ENCODE measurements at regions not wholly inside any gene's neighbourhood (a gene's known extent, or its start where the extent isn't known, plus 50 kb on each side); places are given as distances from the start of the nearest gene placed in this dataset.
A peak's percentile ranks its signal among the peaks of the same experiment; 100 is the strongest.

- no peak for TF ChIP-seq EZH2phosphoT487 (IDR thresholded peaks at IDR 0.05; ENCODE audit: low read depth)
- no peak for TF ChIP-seq CTCF (IDR thresholded peaks at IDR 0.05; ENCODE audit: low read depth, low read length)
- Histone ChIP-seq H3K4me2 (ENCODE audit: low read length) (no peak overlapping the region), H4K20me1 (ENCODE audit: insufficient read depth, low read length) (no peaks in the 10 kb centered on the region), H3K27ac (ENCODE audit: low read length) (no peak overlapping the region), H3K27me3 (ENCODE audit: low read depth, low read length) (no peaks in the 10 kb centered on the region), H3K9me3 (ENCODE audit: insufficient read depth, low read length) (no peaks in the 10 kb centered on the region), H3K4me1 (ENCODE audit: low read length) (no peaks in the 10 kb centered on the region), H3K36me3 (replicated peaks; ENCODE audit: low read depth, low read length) (no peaks in the 10 kb centered on the region), H3K4me3 (ENCODE audit: low read length) (no peak overlapping the region), H3K9ac (ENCODE audit: low read length) (no peak overlapping the region), H2AFZ (ENCODE audit: low read depth, low read length) (no peak overlapping the region), H3K79me2 (ENCODE audit: low read length) (no peaks in the 10 kb centered on the region)
Measured at GRCh38 chr4:64796581-64796980, 387.3 kb upstream of the TECRL start.

DNA sequence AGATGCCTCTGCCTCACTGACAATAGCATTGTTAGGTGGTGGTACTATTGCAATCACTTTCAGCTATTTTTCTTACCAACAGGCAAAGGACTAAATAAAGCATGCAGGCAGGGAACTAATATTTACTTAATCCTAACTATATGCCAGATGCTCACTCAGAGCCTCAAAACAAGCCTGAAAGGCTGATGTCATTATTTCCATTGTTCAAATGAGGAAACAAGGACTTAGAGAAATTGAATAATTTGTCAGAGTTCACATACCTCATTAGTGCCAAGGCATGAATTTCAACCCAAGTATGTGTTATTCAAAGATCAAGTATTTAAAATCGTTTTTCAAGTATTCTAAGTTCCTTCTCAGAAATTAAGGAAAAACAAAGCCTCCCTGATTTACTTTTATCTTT, 374.9 kb upstream of the TECRL start:
- H3K27ac ChIP-seq (ENCODE audit: low read length): no peak overlapping the region
- H3K27me3 ChIP-seq (ENCODE audit: low read depth, low read length): no peaks in the 10 kb centered on the region
- no peak for TF ChIP-seq CTCF (IDR thresholded peaks at IDR 0.05; ENCODE audit: low read depth, low read length)
- H3K79me2 ChIP-seq (ENCODE audit: low read length): no peaks in the 10 kb centered on the region
- no peaks in the 10 kb centered on the region for H3K36me3 ChIP-seq (replicated peaks; ENCODE audit: low read depth, low read length)
- no peak overlapping the region for H2AFZ ChIP-seq (ENCODE audit: low read depth, low read length)
- peaks cover 10% of the 10 kb centered on the region; the same call in 1 of the 2 replicates for H3K4me1 ChIP-seq (ENCODE audit: low read length)
- H3K4me2 ChIP-seq (ENCODE audit: low read length): no peak overlapping the region
- no peaks in the 10 kb centered on the region for H4K20me1 ChIP-seq (ENCODE audit: insufficient read depth, low read length)
- H3K9ac ChIP-seq (ENCODE audit: low read length): no peak overlapping the region
- H3K9me3 ChIP-seq (ENCODE audit: insufficient read depth, low read length): no peaks in the 10 kb centered on the region
- H3K4me3 ChIP-seq (ENCODE audit: low read length): no peak overlapping the region

GRCh38 chr4:64781737-64782326, 372.6 kb upstream of the TECRL start:
- H3K36me3 ChIP-seq (replicated peaks; ENCODE audit: low read depth, low read length): no peaks in the 10 kb centered on the region
- H3K4me2 ChIP-seq (ENCODE audit: low read length): no peak overlapping the region
- H3K4me1 ChIP-seq (ENCODE audit: low read length): peaks cover 10% of the 10 kb centered on the region; the same call in 1 of the 2 replicates
- H3K4me3 ChIP-seq (ENCODE audit: low read length): no peak overlapping the region
- H3K27ac ChIP-seq (ENCODE audit: low read length): no peak overlapping the region
- no peaks in the 10 kb centered on the region for H3K27me3 ChIP-seq (ENCODE audit: low read depth, low read length)
- no peaks in the 10 kb centered on the region for H4K20me1 ChIP-seq (ENCODE audit: insufficient read depth, low read length)
- H3K79me2 ChIP-seq (ENCODE audit: low read length): no peaks in the 10 kb centered on the region
- no peak for TF ChIP-seq EZH2phosphoT487 (IDR thresholded peaks at IDR 0.05; ENCODE audit: low read depth)
- TF ChIP-seq CTCF (IDR thresholded peaks at IDR 0.05; ENCODE audit: low read depth, low read length): peak; percentile 74
- H3K9ac ChIP-seq (ENCODE audit: low read length): no peak overlapping the region
- no peak overlapping the region for H2AFZ ChIP-seq (ENCODE audit: low read depth, low read length)
- no peaks in the 10 kb centered on the region for H3K9me3 ChIP-seq (ENCODE audit: insufficient read depth, low read length)

- Histone ChIP-seq H3K4me2 (ENCODE audit: low read length) (no peak overlapping the region), H3K9ac (ENCODE audit: low read length) (no peak overlapping the region), H2AFZ (ENCODE audit: low read depth, low read length) (0 out of 2 replicates have a peak overlapping the region, but pooled peaks have one; percentile 36), H3K79me2 (ENCODE audit: low read length) (no peaks in the 10 kb centered on the region), H3K36me3 (replicated peaks; ENCODE audit: low read depth, low read length) (no peaks in the 10 kb centered on the region), H3K4me3 (ENCODE audit: low read length) (no peak overlapping the region), H3K4me1 (ENCODE audit: low read length) (peaks cover 10% of the 10 kb centered on the region; the same call in 1 of the 2 replicates), H3K9me3 (ENCODE audit: insufficient read depth, low read length) (no peaks in the 10 kb centered on the region), H3K27ac (ENCODE audit: low read length) (no peak overlapping the region), H3K27me3 (ENCODE audit: low read depth, low read length) (no peaks in the 10 kb centered on the region), H4K20me1 (ENCODE audit: insufficient read depth, low read length) (no peaks in the 10 kb centered on the region)
- TF ChIP-seq CTCF (IDR thresholded peaks at IDR 0.05; ENCODE audit: low read depth, low read length) (no peak), EZH2phosphoT487 (IDR thresholded peaks at IDR 0.05; ENCODE audit: low read depth) (no peak)
Measured at GRCh38 chr4:64780664-64781063, 371.4 kb upstream of the TECRL start.
